ENCODE measurements at regions not wholly inside any gene's neighbourhood (a gene's known extent, or its start where the extent isn't known, plus 50 kb on each side); places are given as distances from the start of the nearest gene placed in this dataset.

DNA sequence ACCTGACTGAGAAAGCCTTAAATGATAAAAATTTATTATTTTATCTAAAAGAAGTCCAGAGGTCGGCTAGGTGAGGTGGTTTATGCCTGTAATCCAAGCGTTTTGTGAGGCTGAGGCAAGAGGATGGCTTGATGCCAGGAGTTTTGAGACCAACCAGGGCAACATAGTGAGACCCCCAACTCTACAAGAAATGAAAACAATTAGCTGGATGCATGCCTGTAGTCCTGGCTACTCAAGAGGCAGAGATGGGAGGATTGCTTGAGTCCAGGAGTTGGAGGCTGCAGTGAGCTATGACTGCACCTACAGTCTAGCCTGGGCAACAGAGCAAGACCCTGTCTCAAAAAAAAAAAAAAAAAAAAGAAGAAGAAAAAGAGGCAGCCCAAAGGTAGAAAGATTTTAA lies 179.9 kb upstream of the KIF2A start:
- TF ChIP-seq CTCF (conservative IDR thresholded peaks at IDR 0.05): no peak
- no peak for TF ChIP-seq EZH2 (IDR thresholded peaks at IDR 0.05; ENCODE audit: low read depth)
